ENCODE measurements at regions not wholly inside any gene's neighbourhood (a gene's known extent, or its start where the extent isn't known, plus 50 kb on each side); places are given as distances from the start of the nearest gene placed in this dataset.

GRCh38 chr2:205937211-205937610 is 148.8 kb downstream of the INO80D start:
- TF ChIP-seq, protein P1, sequence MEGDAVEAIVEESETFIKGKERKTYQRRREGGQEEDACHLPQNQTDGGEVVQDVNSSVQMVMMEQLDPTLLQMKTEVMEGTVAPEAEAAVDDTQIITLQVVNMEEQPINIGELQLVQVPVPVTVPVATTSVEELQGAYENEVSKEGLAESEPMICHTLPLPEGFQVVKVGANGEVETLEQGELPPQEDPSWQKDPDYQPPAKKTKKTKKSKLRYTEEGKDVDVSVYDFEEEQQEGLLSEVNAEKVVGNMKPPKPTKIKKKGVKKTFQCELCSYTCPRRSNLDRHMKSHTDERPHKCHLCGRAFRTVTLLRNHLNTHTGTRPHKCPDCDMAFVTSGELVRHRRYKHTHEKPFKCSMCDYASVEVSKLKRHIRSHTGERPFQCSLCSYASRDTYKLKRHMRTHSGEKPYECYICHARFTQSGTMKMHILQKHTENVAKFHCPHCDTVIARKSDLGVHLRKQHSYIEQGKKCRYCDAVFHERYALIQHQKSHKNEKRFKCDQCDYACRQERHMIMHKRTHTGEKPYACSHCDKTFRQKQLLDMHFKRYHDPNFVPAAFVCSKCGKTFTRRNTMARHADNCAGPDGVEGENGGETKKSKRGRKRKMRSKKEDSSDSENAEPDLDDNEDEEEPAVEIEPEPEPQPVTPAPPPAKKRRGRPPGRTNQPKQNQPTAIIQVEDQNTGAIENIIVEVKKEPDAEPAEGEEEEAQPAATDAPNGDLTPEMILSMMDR (IDR thresholded peaks at IDR 0.05; ENCODE audit: low read depth, low read length, missing control alignments), result no peak
- H3K4me3 ChIP-seq (ENCODE audit: low read depth, low read length), result no peak overlapping the region
- in situ Hi-C loops (cut with HindIII; ENCODE audit: low sequenced_read_pairs), result no loop called here
- no peak for DNase-seq (ENCODE audit: low read depth)

- no peak overlapping the region for H3K4me3 ChIP-seq (ENCODE audit: low read depth, low read length)
- no peak for DNase-seq (ENCODE audit: low read depth)
- in situ Hi-C loops (cut with HindIII; ENCODE audit: low sequenced_read_pairs), result no loop called here
- TF ChIP-seq, protein P1 (IDR thresholded peaks at IDR 0.05; ENCODE audit: low read depth, low read length, missing control alignments), result no peak
Observed at GRCh38 chr2:205936446-205936845, 149.5 kb downstream of the INO80D start.

- TF ChIP-seq, protein P1 (IDR thresholded peaks at IDR 0.05; ENCODE audit: low read depth, low read length, missing control alignments), result no peak
- DNase-seq (ENCODE audit: low read depth), result no peak
- in situ Hi-C loops (cut with HindIII; ENCODE audit: low sequenced_read_pairs), result no loop called here
- H3K4me3 ChIP-seq (ENCODE audit: low read depth, low read length), result no peak overlapping the region
Observed at GRCh38 chr2:205934443-205934842, 151.5 kb downstream of the INO80D start.

DNA sequence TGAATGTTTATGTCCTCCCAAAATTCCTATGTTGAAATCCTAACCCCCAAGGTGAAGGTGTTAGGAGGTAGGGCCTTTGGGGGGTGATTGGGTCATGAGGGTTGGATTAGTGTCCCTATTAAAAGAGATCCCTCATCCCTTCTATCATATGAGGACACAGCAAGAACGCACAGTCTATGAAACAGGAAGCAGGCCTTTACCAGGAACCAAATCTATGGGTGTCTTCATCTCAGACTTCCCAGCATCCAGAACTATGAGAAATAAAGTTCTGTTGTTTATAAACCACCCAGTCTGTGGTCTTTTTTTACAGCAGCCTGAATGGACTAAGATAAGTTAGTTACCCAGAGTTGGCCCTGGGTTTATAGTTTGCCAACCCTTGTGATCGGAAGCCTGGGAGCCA is 153.1 kb downstream of the INO80D start:
- DNase-seq (ENCODE audit: low read depth), result no peak
- in situ Hi-C loops (cut with HindIII; ENCODE audit: low sequenced_read_pairs), result no loop called here

DNA sequence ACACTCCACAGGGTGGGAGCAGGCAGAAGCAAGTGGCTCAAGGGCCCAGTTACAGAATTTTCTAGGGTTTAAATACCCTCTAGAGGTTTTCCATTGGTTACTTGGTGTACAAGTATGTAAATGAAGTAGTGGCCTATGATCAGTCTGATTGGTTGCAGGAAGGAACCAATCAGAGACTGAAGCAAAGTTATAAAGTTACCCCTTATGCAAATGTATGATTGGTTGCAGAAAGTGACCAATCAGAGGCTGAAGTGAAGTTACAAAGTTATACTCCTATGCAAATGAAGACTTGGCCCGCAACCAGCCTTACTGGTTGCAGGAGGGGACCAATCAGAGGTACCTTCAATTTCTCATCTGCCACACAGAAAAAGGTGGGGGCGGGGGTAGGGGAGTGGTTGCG is 154.6 kb downstream of the INO80D start:
- no peak overlapping the region for H3K4me3 ChIP-seq (ENCODE audit: low read depth, low read length)
- in situ Hi-C loops (cut with HindIII; ENCODE audit: low sequenced_read_pairs), result no loop called here
- DNase-seq (ENCODE audit: low read depth), result no peak
- TF ChIP-seq, protein P1 (IDR thresholded peaks at IDR 0.05; ENCODE audit: low read depth, low read length, missing control alignments), result no peak

More for the DNA sequence above, 153.1 kb downstream of the INO80D start:
- no peak overlapping the region for H3K4me3 ChIP-seq (ENCODE audit: low read depth, low read length)
- TF ChIP-seq, protein P1 (IDR thresholded peaks at IDR 0.05; ENCODE audit: low read depth, low read length, missing control alignments), result no peak

DNA sequence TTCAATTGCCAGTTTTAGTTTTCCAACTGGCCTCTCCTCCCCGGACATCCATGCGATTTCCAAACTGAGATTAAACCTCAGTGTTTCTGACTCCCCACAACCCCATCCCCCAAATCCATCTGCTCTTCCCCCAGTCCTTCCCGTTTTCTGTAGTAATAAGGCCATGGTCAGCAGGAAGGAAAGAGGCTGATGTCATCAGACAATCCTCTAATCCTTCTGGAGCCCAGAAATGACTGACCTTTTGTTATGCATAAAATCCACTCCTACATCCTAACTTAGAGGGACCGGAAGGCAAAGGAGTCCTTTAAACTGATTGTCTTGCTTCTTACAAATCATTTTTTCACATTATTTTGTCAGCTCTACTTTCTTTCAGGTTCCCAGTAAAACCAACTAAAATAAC is 155.8 kb downstream of the INO80D start:
- no peak for DNase-seq (ENCODE audit: low read depth)
- in situ Hi-C loops (cut with HindIII; ENCODE audit: low sequenced_read_pairs), result no loop called here
- no peak overlapping the region for H3K4me3 ChIP-seq (ENCODE audit: low read depth, low read length)
- TF ChIP-seq, protein P1 (IDR thresholded peaks at IDR 0.05; ENCODE audit: low read depth, low read length, missing control alignments), result no peak
